DND-41 (cell line): ENCODE measurements at regions not wholly inside any gene's neighbourhood (a gene's known extent, or its start where the extent isn't known, plus 50 kb on each side); places are given as distances from the start of the nearest gene placed in this dataset.

Source experiments
- ATAC-seq: fragments of 200-7000 bp; cut with Tn5 transposase; 3 replicates; pipeline ENCODE4 v1.9.1; 2021; ENCODE audit warnings: low read depth; ENCODE audit not compliant: insufficient read depth
- DNase-seq: peaks from one replicate; pipeline ENCODE4 v3.0.0-alpha.2; 2020
- H2AFZ ChIP-seq: 2 replicates; pipeline ENCODE4 v1.6.0; 2012; ENCODE audit warnings: low read depth, low read length
- H3K27ac ChIP-seq: 2 replicates; pipeline ENCODE4 v1.5.1; 2012; ENCODE audit warnings: low read length, inconsistent platforms
- H3K27me3 ChIP-seq: fragments of 200-600 bp; sonication (generic); 2 replicates; pipeline ENCODE4 v1.6.0; 2012; ENCODE audit warnings: low read length, mild to moderate bottlenecking, inconsistent platforms; ENCODE audit not compliant: insufficient read depth, poor library complexity
- H3K36me3 ChIP-seq: 2 replicates; pipeline ENCODE4 v1.5.1; 2012; ENCODE audit warnings: low read length, inconsistent platforms; ENCODE audit not compliant: insufficient read depth
- H3K4me1 ChIP-seq: 2 replicates; pipeline ENCODE4 v1.5.1; 2012; ENCODE audit warnings: mild to moderate bottlenecking, low read length; ENCODE audit not compliant: insufficient read depth
- H3K4me2 ChIP-seq: 2 replicates; pipeline ENCODE4 v1.6.0; 2012; ENCODE audit warnings: mild to moderate bottlenecking, moderate library complexity, low read length, inconsistent platforms; ENCODE audit not compliant: insufficient read depth
- H3K4me3 ChIP-seq, 2 experiments: fragments of 200-600 bp in 1 of 2; shearing (Covaris generic) in 1 of 2; 2 replicates each; pipeline ENCODE4 v1.5.1; 2012 to 2016; ENCODE audit warnings: inconsistent platforms in 2 of 2, low read length in 2 of 2, mild to moderate bottlenecking in 2 of 2, low read depth in 1 of 2, moderate library complexity in 1 of 2
- H3K79me2 ChIP-seq: 2 replicates; pipeline ENCODE4 v1.6.0; 2012; ENCODE audit warnings: low read length, inconsistent platforms; ENCODE audit not compliant: insufficient read depth
- H3K9ac ChIP-seq: 2 replicates; pipeline ENCODE4 v1.6.0; 2012; ENCODE audit warnings: low read depth, mild to moderate bottlenecking, inconsistent platforms, low read length, moderate library complexity
- H3K9me3 ChIP-seq: 2 replicates; pipeline ENCODE4 v1.5.1; 2012; ENCODE audit warnings: low read length, moderate library complexity, mild to moderate bottlenecking, inconsistent platforms; ENCODE audit not compliant: insufficient read depth, severe bottlenecking
- H4K20me1 ChIP-seq: 2 replicates; pipeline ENCODE4 v1.6.0; 2012; ENCODE audit warnings: low read length; ENCODE audit not compliant: insufficient read depth
- CTCF ChIP-seq: IDR thresholded peaks from 2 replicates; pipeline ENCODE4 v1.5.1; 2012; ENCODE audit warnings: borderline replicate concordance, low read length, moderate library complexity, mild to moderate bottlenecking; ENCODE audit not compliant: poor library complexity, severe bottlenecking; ENCODE audit errors: extremely low read depth
- EZH2 ChIP-seq: IDR thresholded peaks from 3 replicates; pipeline ENCODE4 v1.6.1; 2012; ENCODE audit warnings: borderline replicate concordance, low read depth, mild to moderate bottlenecking, moderate library complexity, low read length, inconsistent platforms; ENCODE audit not compliant: severe bottlenecking

- Histone ChIP-seq H4K20me1 (no peaks in the 10 kb centered on the region), H3K9me3 (peaks cover 10% of the 10 kb centered on the region), H3K79me2 (no peaks in the 10 kb centered on the region), H3K27ac (no peak overlapping the region), H3K27me3 (no peaks in the 10 kb centered on the region), H3K4me3 (no peak overlapping the region), H3K4me1 (no peaks in the 10 kb centered on the region), H3K9ac (no peak overlapping the region), H3K36me3 (no peaks in the 10 kb centered on the region), H2AFZ (no peak overlapping the region), H3K4me2 (no peak overlapping the region)
- no peak for DNase-seq
- ATAC-seq, result no peak
- TF ChIP-seq EZH2 (no peak), CTCF (no peak)
Observed at GRCh38 chr7:98500764-98501163, 99.9 kb upstream of the BAIAP2L1 start.

- Histone ChIP-seq H3K4me1 (no peaks in the 10 kb centered on the region), H3K27ac (no peak overlapping the region), H3K9ac (no peak overlapping the region), H3K4me3 (no peak overlapping the region), H3K27me3 (no peaks in the 10 kb centered on the region), H3K4me2 (no peak overlapping the region), H4K20me1 (no peaks in the 10 kb centered on the region), H3K9me3 (peaks cover 10% of the 10 kb centered on the region), H2AFZ (no peak overlapping the region), H3K79me2 (no peaks in the 10 kb centered on the region), H3K36me3 (no peaks in the 10 kb centered on the region)
- DNase-seq (no peak), ATAC-seq (no peak)
- TF ChIP-seq CTCF (no peak), EZH2 (no peak)
Observed at GRCh38 chr7:98496618-98497017, 95.7 kb upstream of the BAIAP2L1 start.

GRCh38 chr7:98495200-98495955 lies 94.5 kb upstream of the BAIAP2L1 start:
- no peaks in the 10 kb centered on the region for H3K36me3 ChIP-seq
- no peak for DNase-seq
- no peak overlapping the region for H3K4me2 ChIP-seq
- peaks cover 10% of the 10 kb centered on the region for H3K9me3 ChIP-seq
- no peak overlapping the region for H3K27ac ChIP-seq
- H3K4me3 ChIP-seq, result no peak overlapping the region
- no peak for TF ChIP-seq EZH2
- TF ChIP-seq CTCF, result no peak
- no peak overlapping the region for H2AFZ ChIP-seq
- H3K9ac ChIP-seq, result no peak overlapping the region
- H4K20me1 ChIP-seq, result no peaks in the 10 kb centered on the region
- no peak for ATAC-seq
- H3K27me3 ChIP-seq, result no peaks in the 10 kb centered on the region
- H3K4me1 ChIP-seq, result no peaks in the 10 kb centered on the region
- H3K79me2 ChIP-seq, result no peaks in the 10 kb centered on the region
